SK-N-SH (cell line): ENCODE measurements at regions not wholly inside any gene's neighbourhood (a gene's known extent, or its start where the extent isn't known, plus 50 kb on each side); places are given as distances from the start of the nearest gene placed in this dataset.

Source experiments
- CTCF ChIA-PET: fragments of 300-600, 350-600 bp; formaldehyde crosslinking; extraction: SDS; loops from one replicate; lab custom pipeline; 2021; lab: Yijun Ruan, JAX
- POLR2A ChIA-PET: fragments of 350-600 bp; sonication (Branson Sonifier 250); formaldehyde crosslinking; extraction: SDS; loops from one replicate; lab custom pipeline; 2020; ENCODE audit warnings: antibody characterized with exemption, inconsistent platforms; lab: Yijun Ruan, JAX
- DNase-seq: peaks from one replicate; pipeline ENCODE4 v3.0.0; 2012
- H2AFZ ChIP-seq: fragments of 200-600 bp; sonication (generic); 2 replicates; pipeline ENCODE4 v1.8.1; 2016; ENCODE audit warnings: antibody characterized with exemption, mild to moderate bottlenecking, low read depth
- H3F3A ChIP-seq: fragments of 200-600 bp; sonication (generic); replicated peaks from 2 replicates; pipeline ENCODE3; 2016; ENCODE audit warnings: antibody characterized with exemption, mild to moderate bottlenecking; ENCODE audit not compliant: insufficient read depth
- H3K27ac ChIP-seq, 2 experiments: fragments of 200-500 bp in 1 of 2; fragments of 200-600 bp in 1 of 2; sonication (Bioruptor generic) in 1 of 2; sonication (generic), shearing (Covaris generic) in 1 of 2; 2 replicates each; pipeline versions ENCODE4 v1.5.1 to v1.6.1; 2014 to 2016; ENCODE audit warnings: low read depth in 2 of 2, inconsistent platforms in 1 of 2, low read length in 1 of 2, mild to moderate bottlenecking in 1 of 2, mixed read lengths in 1 of 2
- H3K27me3 ChIP-seq: fragments of 200-600 bp; sonication (generic), shearing (Covaris generic); 2 replicates; pipeline ENCODE4 v1.6.1; 2016; ENCODE audit warnings: mixed run types; ENCODE audit not compliant: insufficient read depth
- H3K36me3 ChIP-seq, 2 experiments: fragments of 200-500 bp in 1 of 2; fragments of 200-600 bp in 1 of 2; sonication (Bioruptor generic) in 1 of 2; sonication (generic) in 1 of 2; replicated peaks in 1 of 2; 2 replicates each; pipeline versions ENCODE3 to v1.5.1; 2014 to 2016; ENCODE audit warnings: low read length in 1 of 2, mild to moderate bottlenecking in 1 of 2; ENCODE audit not compliant: insufficient read depth in 2 of 2, control insufficient read depth in 1 of 2
- H3K4me1 ChIP-seq, 2 experiments: fragments of 200-500 bp in 1 of 2; fragments of 200-600 bp in 1 of 2; sonication (Bioruptor generic) in 1 of 2; sonication (generic), shearing (Covaris generic) in 1 of 2; 2 replicates each; pipeline versions ENCODE4 v1.5.1 to v1.6.1; 2014 to 2016; ENCODE audit warnings: low read depth in 1 of 2, low read length in 1 of 2, mixed run types in 1 of 2; ENCODE audit not compliant: insufficient read depth in 2 of 2, control insufficient read depth in 1 of 2
- H3K4me2 ChIP-seq: fragments of 200-600 bp; sonication (generic), shearing (Covaris generic); 2 replicates; pipeline ENCODE4 v1.6.1; 2017; ENCODE audit warnings: mixed run types
- H3K4me3 ChIP-seq, 2 experiments: fragments of 200-500 bp in 1 of 2; fragments of 200-600 bp in 1 of 2; sonication (Bioruptor generic) in 1 of 2; sonication (generic), shearing (Covaris generic) in 1 of 2; 2 replicates each; pipeline versions ENCODE4 v1.5.1 to v1.8.1; 2014 to 2016; ENCODE audit warnings: low read depth in 2 of 2, inconsistent platforms in 1 of 2, low read length in 1 of 2, mild to moderate bottlenecking in 1 of 2, mixed read lengths in 1 of 2, moderate library complexity in 1 of 2
- H3K79me2 ChIP-seq: fragments of 200-600 bp; sonication (generic); 2 replicates; pipeline ENCODE4 v1.8.1; 2017; ENCODE audit warnings: mild to moderate bottlenecking; ENCODE audit not compliant: insufficient read depth
- H3K9ac ChIP-seq: fragments of 200-600 bp; sonication (generic); 2 replicates; pipeline ENCODE4 v1.6.1; 2017; ENCODE audit warnings: mixed run types
- H3K9me2 ChIP-seq: fragments of 200-600 bp; sonication (generic); 2 replicates; pipeline ENCODE4 v1.6.1; 2017; ENCODE audit warnings: mixed run types
- H3K9me3 ChIP-seq: fragments of 200-600 bp; sonication (generic); 2 replicates; pipeline ENCODE4 v1.6.1; 2017; ENCODE audit warnings: mixed run types, mild to moderate bottlenecking, moderate library complexity
- H4K20me1 ChIP-seq: fragments of 200-600 bp; sonication (generic); 2 replicates; pipeline ENCODE4 v1.6.1; 2017; ENCODE audit warnings: mild to moderate bottlenecking, mixed run types; ENCODE audit not compliant: insufficient read depth
- CTCF ChIP-seq: fragments of 200-600 bp; sonication (generic); IDR thresholded peaks from 2 replicates; pipeline ENCODE4 v1.6.1; 2017; ENCODE audit warnings: antibody characterized with exemption, mild to moderate bottlenecking, moderate library complexity
- FOXJ3 ChIP-seq: sonication (generic); formaldehyde crosslinking; IDR thresholded peaks from 2 replicates; pipeline ENCODE4 v1.5.1; 2020; ENCODE audit warnings: mild to moderate bottlenecking, missing genetic modification reagents
- GABPA ChIP-seq: IDR thresholded peaks from 2 replicates; pipeline ENCODE4 v1.4.0; 2012; ENCODE audit warnings: low read depth, mild to moderate bottlenecking
- NFIC ChIP-seq: IDR thresholded peaks from 2 replicates; pipeline ENCODE4 v1.4.0; 2012; ENCODE audit warnings: borderline replicate concordance
- NRF1 ChIP-seq: IDR thresholded peaks from 2 replicates; pipeline ENCODE4 v1.6.1; 2012; ENCODE audit warnings: low read depth, mild to moderate bottlenecking, low read length
- PBX3 ChIP-seq: IDR thresholded peaks from 2 replicates; pipeline ENCODE4; 2012
- RAD21 ChIP-seq: IDR thresholded peaks from 2 replicates; pipeline ENCODE4 v1.6.1; 2012; ENCODE audit warnings: mild to moderate bottlenecking, low read length
- RCOR1 ChIP-seq: fragments of 150-350 bp; IDR thresholded peaks from 2 replicates; pipeline ENCODE4 v1.6.1; 2017; ENCODE audit warnings: antibody characterized with exemption, low read length
- REST ChIP-seq: IDR thresholded peaks from 2 replicates; pipeline ENCODE4 v1.6.1; 2012; ENCODE audit warnings: mild to moderate bottlenecking, low read depth, low read length, moderate library complexity
- RFX5 ChIP-seq: IDR thresholded peaks from 2 replicates; pipeline ENCODE4 v1.6.1; 2012; ENCODE audit warnings: mild to moderate bottlenecking, improper control_type of control experiment, low read length
- RXRA ChIP-seq: IDR thresholded peaks from 2 replicates; pipeline ENCODE4 v1.4.0; 2012; ENCODE audit warnings: low read depth, mild to moderate bottlenecking, borderline replicate concordance
- SIN3A ChIP-seq: IDR thresholded peaks from 2 replicates; pipeline ENCODE4 v1.6.1; 2012; ENCODE audit warnings: low read depth, mild to moderate bottlenecking, low read length, moderate library complexity, borderline replicate concordance
- SMC3 ChIP-seq: IDR thresholded peaks from 2 replicates; pipeline ENCODE4 v1.6.1; 2012; ENCODE audit warnings: low read depth, low read length, improper control_type of control experiment
- TAF1 ChIP-seq: IDR thresholded peaks from 2 replicates; pipeline ENCODE4 v1.6.1; 2012; ENCODE audit warnings: low read depth, mild to moderate bottlenecking, low read length, moderate library complexity, borderline replicate concordance
- TCF12 ChIP-seq: IDR thresholded peaks from 2 replicates; pipeline ENCODE4 v1.4.0; 2012
- USF1 ChIP-seq: IDR thresholded peaks from 2 replicates; pipeline ENCODE4 v1.4.0; 2012; ENCODE audit warnings: low read depth, borderline replicate concordance
- YY1 ChIP-seq: IDR thresholded peaks from 2 replicates; pipeline ENCODE4 v1.4.0; 2012; ENCODE audit warnings: low read depth, mild to moderate bottlenecking
- WGBS: methylation state at CpG from one replicate; pipeline ENCODE4 v1.1.6; 2017; ENCODE audit warnings: low lambda C conversion rate; 5-methylcytosine and 5-hydroxymethylcytosine counted together

- H3K4me2 ChIP-seq: no peak overlapping the region
- H3K4me3 ChIP-seq: no peak overlapping the region
- H3F3A ChIP-seq: no peaks in the 10 kb centered on the region
- H3K4me1 ChIP-seq: no peaks in the 10 kb centered on the region
- H3K27me3 ChIP-seq: no peaks in the 10 kb centered on the region; the same call in 1 of the 2 replicates
- H3K9me3 ChIP-seq: no peaks in the 10 kb centered on the region
- no peaks in the 10 kb centered on the region for H3K79me2 ChIP-seq
- no peak overlapping the region for H3K9ac ChIP-seq
- no peak for DNase-seq
- no peak overlapping the region for H2AFZ ChIP-seq
- no peaks in the 10 kb centered on the region for H3K36me3 ChIP-seq
- POLR2A ChIA-PET: no interaction called here
- no peak overlapping the region for H3K27ac ChIP-seq
- no peaks in the 10 kb centered on the region for H4K20me1 ChIP-seq
- CTCF ChIA-PET: no interaction called here
- H3K9me2 ChIP-seq: no peaks in the 10 kb centered on the region
- no peak for TF ChIP-seq RFX5
- no peak for TF ChIP-seq NRF1
- TF ChIP-seq NFIC: no peak
- no peak for TF ChIP-seq RCOR1
- TF ChIP-seq RXRA: no peak
- no peak for TF ChIP-seq REST
- TF ChIP-seq TCF12: no peak
- no peak for TF ChIP-seq TAF1
- no peak for TF ChIP-seq FOXJ3
- TF ChIP-seq USF1: no peak
- TF ChIP-seq RAD21: no peak
- TF ChIP-seq SMC3: no peak
- TF ChIP-seq SIN3A: no peak
- no peak for TF ChIP-seq CTCF
- no peak for TF ChIP-seq PBX3
- no peak for TF ChIP-seq YY1
- TF ChIP-seq GABPA: no peak
- WGBS: 80% methylated on average over 3 of the region's 3 CpGs
Measured at GRCh38 chr17:72056727-72057290, 64.0 kb upstream of the SOX9 start.
